Upper lobe of left lung (tissue), 4 donors: ENCODE measurements at regions not wholly inside any gene's neighbourhood (a gene's known extent, or its start where the extent isn't known, plus 50 kb on each side); places are given as distances from the start of the nearest gene placed in this dataset.

Experiments
- CTCF ChIP-seq, 6 experiments: fragments of 450-650 bp in 4 of 6; fragments of 200-600 bp in 2 of 6; sonication (generic) in 2 of 6; IDR thresholded peaks; one replicate each; pipeline ENCODE4 v1.5.1; 2016 to 2019; ENCODE audit warnings: antibody characterized with exemption in 6 of 6
- EP300 ChIP-seq, 4 donors: sonication (generic); formaldehyde crosslinking; IDR thresholded peaks; one replicate each; pipeline ENCODE4 v1.5.1; 2017; ENCODE audit warnings: antibody characterized with exemption in 4 of 4, control low read depth in 2 of 4
- POLR2A ChIP-seq, 4 donors: fragments of 450-650 bp; IDR thresholded peaks; one replicate each; pipeline ENCODE4 v1.5.1; 2016 to 2017; ENCODE audit warnings: antibody characterized with exemption in 4 of 4, mild to moderate bottlenecking in 2 of 4
- POLR2AphosphoS5 ChIP-seq, 2 donors: sonication (generic); formaldehyde crosslinking; IDR thresholded peaks; one replicate each; pipeline ENCODE4 v1.5.1; 2017; ENCODE audit warnings: antibody characterized with exemption in 2 of 2

DNA sequence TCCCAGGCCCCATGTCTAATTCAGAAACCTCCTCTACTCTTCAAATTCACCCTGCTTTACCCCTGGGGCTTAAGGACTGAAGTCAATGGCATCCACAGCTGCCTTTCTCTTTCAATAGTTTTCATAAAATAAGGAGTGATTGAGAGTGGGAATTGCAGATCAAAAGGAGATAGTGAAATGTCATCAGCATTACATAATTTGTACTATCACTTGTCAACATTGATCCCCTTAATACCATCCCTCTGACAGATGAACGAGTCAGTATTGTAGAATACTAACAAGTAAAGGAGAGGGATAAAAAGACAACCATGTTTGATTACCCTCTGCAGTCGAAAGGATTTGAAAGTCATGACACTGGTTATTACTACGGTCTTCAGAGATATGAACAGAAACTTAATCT lies 212.4 kb downstream of the TMEM114 start:
- no peak for TF ChIP-seq POLR2A (IDR thresholded peaks at IDR 0.05)
- TF ChIP-seq CTCF (IDR thresholded peaks at IDR 0.05): no peak
- TF ChIP-seq POLR2AphosphoS5 (IDR thresholded peaks at IDR 0.05): no peak
- TF ChIP-seq EP300 (IDR thresholded peaks at IDR 0.05): no peak
